GM12878 (cell line): ENCODE measurements at regions not wholly inside any gene's neighbourhood (a gene's known extent, or its start where the extent isn't known, plus 50 kb on each side); places are given as distances from the start of the nearest gene placed in this dataset.

Experiments used
- EZH2 ChIP-seq: IDR thresholded peaks from 2 replicates; pipeline ENCODE4 v1.6.1; 2012; ENCODE audit warnings: low read depth, mild to moderate bottlenecking, control low read depth, inconsistent platforms, low read length, borderline replicate concordance; ENCODE audit not compliant: control insufficient read depth
- FOS ChIP-seq: IDR thresholded peaks from 3 replicates; pipeline ENCODE4 v1.6.1; 2011; ENCODE audit warnings: borderline replicate concordance; ENCODE audit not compliant: insufficient read length; ENCODE audit errors: extremely low read depth
- GABPA ChIP-seq: IDR thresholded peaks from 2 replicates; pipeline ENCODE4 v1.6.1; 2014; ENCODE audit warnings: antibody characterized with exemption, low read depth, mild to moderate bottlenecking, inconsistent platforms
- JUND ChIP-seq: IDR thresholded peaks from 2 replicates; pipeline ENCODE4 v1.6.1; 2012; ENCODE audit warnings: low read depth, mild to moderate bottlenecking, low read length, improper control_type of control experiment, moderate library complexity
- MTA2 ChIP-seq: fragments of 450-650 bp; IDR thresholded peaks from 2 replicates; pipeline ENCODE4 v1.6.1; 2016; ENCODE audit warnings: low read depth, mild to moderate bottlenecking, moderate library complexity
- MYC ChIP-seq: IDR thresholded peaks from 2 replicates; pipeline ENCODE4 v1.6.1; 2011; ENCODE audit warnings: mild to moderate bottlenecking, low read length, moderate library complexity, inconsistent platforms; ENCODE audit not compliant: insufficient read depth, insufficient replicate concordance, insufficient read length, severe bottlenecking
- POLR2A ChIP-seq: IDR thresholded peaks from 2 replicates; pipeline ENCODE4 v1.6.1; 2011; ENCODE audit warnings: low read depth, mild to moderate bottlenecking, low read length
- POLR2AphosphoS5 ChIP-seq: IDR thresholded peaks from 2 replicates; pipeline ENCODE4 v1.6.1; 2011; ENCODE audit warnings: mild to moderate bottlenecking, low read length, inconsistent platforms
- RCOR1 ChIP-seq: conservative IDR thresholded peaks from 2 replicates; pipeline ENCODE4 v1.6.1; 2012; ENCODE audit warnings: low read depth, low read length, improper control_type of control experiment
- SMARCA5 ChIP-seq: fragments of 450-650 bp; IDR thresholded peaks from 2 replicates; pipeline ENCODE4 v1.6.1; 2017; ENCODE audit warnings: mild to moderate bottlenecking
- SPI1 ChIP-seq: IDR thresholded peaks from 2 replicates; pipeline ENCODE4 v1.6.1; 2011; ENCODE audit warnings: low read depth, mild to moderate bottlenecking, low read length, moderate library complexity, borderline replicate concordance; ENCODE audit not compliant: insufficient read depth
- TF ChIP-seq, protein P1 (sequence below), 3 experiments: IDR thresholded peaks in 2 of 3; conservative IDR thresholded peaks in 1 of 3; 2 replicates each; pipeline ENCODE4 v1.5.1; 2011; ENCODE audit warnings: low read depth in 3 of 3, low read length in 3 of 3, mild to moderate bottlenecking in 3 of 3, control low read depth in 2 of 3, moderate library complexity in 2 of 3, inconsistent platforms in 1 of 3, mixed read lengths in 1 of 3; ENCODE audit not compliant: control insufficient read depth in 2 of 3, insufficient read depth in 1 of 3; ENCODE audit errors: extremely low read depth in 1 of 3
- TF ChIP-seq, protein P2 (sequence below): IDR thresholded peaks from 2 replicates; pipeline ENCODE4 v1.6.1; 2011; ENCODE audit warnings: low read depth, low read length, improper control_type of control experiment, borderline replicate concordance
- TF ChIP-seq, protein P3 (sequence below): IDR thresholded peaks from 2 replicates; pipeline ENCODE4 v1.6.1; 2011; ENCODE audit warnings: borderline replicate concordance, low read depth, mild to moderate bottlenecking, moderate library complexity, mixed read lengths, low read length; ENCODE audit not compliant: insufficient read depth; ENCODE audit errors: extremely low read length

DNA sequence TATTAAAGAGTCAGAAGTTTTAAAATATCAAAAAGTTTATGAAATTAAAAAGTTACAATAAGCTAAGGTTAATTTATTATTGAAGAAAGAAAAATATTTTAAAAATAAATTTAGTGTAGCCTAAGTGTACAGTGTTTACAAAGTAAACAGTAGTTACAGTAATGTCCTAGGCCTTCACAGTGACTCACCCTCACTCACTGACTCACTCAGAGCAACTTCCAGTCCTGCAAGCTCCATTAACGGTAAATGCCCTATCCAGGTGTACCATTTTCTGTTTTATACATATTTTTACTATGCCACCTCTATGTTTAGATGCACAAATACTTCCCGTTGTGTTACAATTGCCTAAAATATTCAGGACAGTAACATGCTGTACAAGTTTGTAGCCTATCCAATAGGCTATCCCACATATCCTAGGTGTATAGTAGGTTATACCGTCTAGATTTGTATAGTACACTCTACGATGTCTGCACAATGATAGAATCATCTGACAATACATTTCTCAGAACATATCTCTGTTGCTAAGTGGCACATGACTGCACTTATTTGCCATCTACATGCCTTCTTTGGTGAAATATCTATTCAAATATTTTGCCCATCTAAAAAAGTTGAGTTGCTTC, 67.2 kb upstream of the WSB1 start:
- TF ChIP-seq, protein P1, sequence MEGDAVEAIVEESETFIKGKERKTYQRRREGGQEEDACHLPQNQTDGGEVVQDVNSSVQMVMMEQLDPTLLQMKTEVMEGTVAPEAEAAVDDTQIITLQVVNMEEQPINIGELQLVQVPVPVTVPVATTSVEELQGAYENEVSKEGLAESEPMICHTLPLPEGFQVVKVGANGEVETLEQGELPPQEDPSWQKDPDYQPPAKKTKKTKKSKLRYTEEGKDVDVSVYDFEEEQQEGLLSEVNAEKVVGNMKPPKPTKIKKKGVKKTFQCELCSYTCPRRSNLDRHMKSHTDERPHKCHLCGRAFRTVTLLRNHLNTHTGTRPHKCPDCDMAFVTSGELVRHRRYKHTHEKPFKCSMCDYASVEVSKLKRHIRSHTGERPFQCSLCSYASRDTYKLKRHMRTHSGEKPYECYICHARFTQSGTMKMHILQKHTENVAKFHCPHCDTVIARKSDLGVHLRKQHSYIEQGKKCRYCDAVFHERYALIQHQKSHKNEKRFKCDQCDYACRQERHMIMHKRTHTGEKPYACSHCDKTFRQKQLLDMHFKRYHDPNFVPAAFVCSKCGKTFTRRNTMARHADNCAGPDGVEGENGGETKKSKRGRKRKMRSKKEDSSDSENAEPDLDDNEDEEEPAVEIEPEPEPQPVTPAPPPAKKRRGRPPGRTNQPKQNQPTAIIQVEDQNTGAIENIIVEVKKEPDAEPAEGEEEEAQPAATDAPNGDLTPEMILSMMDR (IDR thresholded peaks at IDR 0.05 in 2 of 3, conservative IDR thresholded peaks at IDR 0.05 in 1 of 3; ENCODE audit: control insufficient read depth in 2 of 3, extremely low read depth in 1 of 3, insufficient read depth in 1 of 3, low read depth in 3 of 3, low read length in 3 of 3) = no peak
- TF ChIP-seq GABPA (no peak), JUND (no peak), POLR2A (no peak), MTA2 (no peak), POLR2AphosphoS5 (no peak), RCOR1 (no peak), FOS (no peak), MYC (no peak), EZH2 (no peak), SPI1 (no peak), SMARCA5 (no peak)
- TF ChIP-seq, protein P2, sequence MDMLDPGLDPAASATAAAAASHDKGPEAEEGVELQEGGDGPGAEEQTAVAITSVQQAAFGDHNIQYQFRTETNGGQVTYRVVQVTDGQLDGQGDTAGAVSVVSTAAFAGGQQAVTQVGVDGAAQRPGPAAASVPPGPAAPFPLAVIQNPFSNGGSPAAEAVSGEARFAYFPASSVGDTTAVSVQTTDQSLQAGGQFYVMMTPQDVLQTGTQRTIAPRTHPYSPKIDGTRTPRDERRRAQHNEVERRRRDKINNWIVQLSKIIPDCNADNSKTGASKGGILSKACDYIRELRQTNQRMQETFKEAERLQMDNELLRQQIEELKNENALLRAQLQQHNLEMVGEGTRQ = no peak
- TF ChIP-seq, protein P3, sequence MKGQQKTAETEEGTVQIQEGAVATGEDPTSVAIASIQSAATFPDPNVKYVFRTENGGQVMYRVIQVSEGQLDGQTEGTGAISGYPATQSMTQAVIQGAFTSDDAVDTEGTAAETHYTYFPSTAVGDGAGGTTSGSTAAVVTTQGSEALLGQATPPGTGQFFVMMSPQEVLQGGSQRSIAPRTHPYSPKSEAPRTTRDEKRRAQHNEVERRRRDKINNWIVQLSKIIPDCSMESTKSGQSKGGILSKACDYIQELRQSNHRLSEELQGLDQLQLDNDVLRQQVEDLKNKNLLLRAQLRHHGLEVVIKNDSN = no peak
